Dendritic cell treated with granulocyte-macrophage colony-stimulating factor and Interleukin-4, amounts not matched to agents 40 ng/mL and 50 ng/mL, for 4 days (primary cell): ENCODE measurements at regions not wholly inside any gene's neighbourhood (a gene's known extent, or its start where the extent isn't known, plus 50 kb on each side); places are given as distances from the start of the nearest gene placed in this dataset.
"Not testable (repeated sequence)": the region's sequence is repeated elsewhere in the genome, so short reads cannot be mapped to it uniquely, and the experiment has no call there.

Source experiments
- H3K27ac Mint-ChIP-seq: one replicate; pipeline ENCODE4 v1.8.0; 2022; ENCODE audit warnings: mild to moderate bottlenecking, mixed read lengths
- H3K27me3 Mint-ChIP-seq: one replicate; pipeline ENCODE4 v1.8.0; 2022; ENCODE audit warnings: mild to moderate bottlenecking, mixed read lengths
- H3K36me3 Mint-ChIP-seq: one replicate; pipeline ENCODE4 v1.8.0; 2022; ENCODE audit warnings: low read depth, mixed read lengths
- H3K4me1 Mint-ChIP-seq: one replicate; pipeline ENCODE4 v1.8.0; 2022; ENCODE audit warnings: low read depth, mixed read lengths
- H3K4me3 Mint-ChIP-seq: one replicate; pipeline ENCODE4 v1.8.0; 2022; ENCODE audit warnings: mild to moderate bottlenecking, moderate library complexity, mixed read lengths
- H3K9me3 Mint-ChIP-seq: one replicate; pipeline ENCODE4 v1.8.0; 2022; ENCODE audit warnings: mixed read lengths
- intact Hi-C: fragments of 100-400 bp; cut with micrococcal nuclease; formaldehyde crosslinking; loops from one replicate; pipeline ENCODE4 v1.15.0; 2022

DNA sequence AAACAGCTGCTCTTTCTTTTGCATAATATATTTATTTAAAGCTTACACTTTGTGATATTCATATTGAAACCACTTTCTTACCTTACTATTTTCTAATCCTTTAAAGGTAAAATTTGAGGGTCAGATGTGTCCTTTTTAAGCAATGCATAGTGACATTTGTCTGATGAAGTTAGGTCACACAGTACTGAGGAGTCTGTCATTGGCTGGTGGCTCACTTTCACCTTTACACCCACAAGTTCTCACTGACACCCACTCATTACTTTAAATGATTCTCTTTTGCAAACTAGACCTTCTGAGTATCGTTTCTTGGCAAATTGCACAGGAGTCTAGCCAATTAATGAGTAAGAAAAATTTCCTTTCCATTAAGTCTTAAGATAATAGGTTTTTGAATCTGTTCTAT lies 758.3 kb upstream of the ARPP21 start:
- no peak overlapping the region for H3K4me3 Mint-ChIP-seq
- H3K4me1 Mint-ChIP-seq: no peaks in the 10 kb centered on the region

GRCh38 chr3:34882764-34883163 lies 756.6 kb upstream of the ARPP21 start:
- intact Hi-C loops: no loop called here
- H3K27ac Mint-ChIP-seq: no peak overlapping the region
- no peaks in the 10 kb centered on the region for H3K27me3 Mint-ChIP-seq
- H3K4me3 Mint-ChIP-seq: no peak overlapping the region
- H3K36me3 Mint-ChIP-seq: no peaks in the 10 kb centered on the region
- H3K4me1 Mint-ChIP-seq: no peaks in the 10 kb centered on the region
- H3K9me3 Mint-ChIP-seq: peaks cover 14% of the 10 kb centered on the region

More for the DNA sequence above, 758.3 kb upstream of the ARPP21 start:
- Mint-ChIP-seq H3K27me3 (no peaks in the 10 kb centered on the region), H3K36me3 (no peaks in the 10 kb centered on the region), H3K27ac (no peak overlapping the region), H3K9me3 (no peaks in the 10 kb centered on the region)
- intact Hi-C loops: no loop called here

DNA sequence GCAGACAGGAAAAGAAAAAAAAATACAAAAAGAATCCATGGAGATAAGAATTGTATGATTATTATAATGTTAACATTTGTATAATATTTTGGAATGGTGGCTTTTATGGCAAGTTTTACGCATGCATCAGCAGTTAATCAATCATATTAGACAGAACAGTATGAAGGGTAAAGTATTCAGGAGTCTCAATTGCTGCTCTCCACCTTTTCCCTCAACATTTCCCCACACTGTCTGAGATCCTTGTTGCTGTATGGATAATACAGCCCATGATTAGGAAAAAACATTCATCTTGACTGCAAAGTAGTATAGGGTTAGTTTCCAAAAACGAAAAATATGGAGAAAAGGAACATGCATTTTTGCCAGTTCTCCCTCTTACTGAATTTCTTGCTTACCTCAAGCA lies 755.3 kb upstream of the ARPP21 start:
- H3K4me1 Mint-ChIP-seq: no peaks in the 10 kb centered on the region
- no peaks in the 10 kb centered on the region for H3K27me3 Mint-ChIP-seq
- intact Hi-C loops: no loop called here
- no peak overlapping the region for H3K27ac Mint-ChIP-seq
- peaks cover 15% of the 10 kb centered on the region for H3K9me3 Mint-ChIP-seq
- H3K36me3 Mint-ChIP-seq: no peaks in the 10 kb centered on the region
- no peak overlapping the region for H3K4me3 Mint-ChIP-seq

- no peak overlapping the region for H3K27ac Mint-ChIP-seq
- intact Hi-C loops: no loop called here
- peaks cover 17% of the 10 kb centered on the region for H3K9me3 Mint-ChIP-seq
- no peak overlapping the region for H3K4me3 Mint-ChIP-seq
- H3K36me3 Mint-ChIP-seq: no peaks in the 10 kb centered on the region
- H3K27me3 Mint-ChIP-seq: no peaks in the 10 kb centered on the region
- no peaks in the 10 kb centered on the region for H3K4me1 Mint-ChIP-seq
Observed at GRCh38 chr3:34886443-34886842, 752.9 kb upstream of the ARPP21 start.

GRCh38 chr3:34889641-34890040 lies 749.7 kb upstream of the ARPP21 start:
- Mint-ChIP-seq H3K4me3 (no peak overlapping the region), H3K36me3 (no peaks in the 10 kb centered on the region), H3K27me3 (no peaks in the 10 kb centered on the region), H3K9me3 (peaks cover 25% of the 10 kb centered on the region), H3K27ac (no peak overlapping the region), H3K4me1 (no peaks in the 10 kb centered on the region)
- intact Hi-C loops: no loop called here

DNA sequence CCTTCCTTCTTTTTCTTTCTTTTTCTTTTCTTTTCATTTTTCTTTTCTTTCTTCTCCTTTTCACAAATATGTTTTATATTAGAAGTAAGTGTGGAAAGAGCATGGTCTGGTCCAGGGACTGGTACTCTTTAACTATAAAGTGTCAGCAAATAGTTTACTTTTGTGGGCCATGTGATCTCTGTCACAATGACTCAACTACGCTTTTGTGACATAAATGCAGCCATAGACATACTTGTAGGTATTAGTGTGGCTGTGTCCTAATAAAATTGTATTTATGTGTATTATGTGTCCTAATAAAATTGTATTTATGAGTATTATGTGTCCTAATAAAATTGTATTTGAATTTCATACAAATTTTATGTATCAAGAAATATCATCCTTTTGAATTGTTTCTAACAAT lies 749.1 kb upstream of the ARPP21 start:
- H3K36me3 Mint-ChIP-seq: no peaks in the 10 kb centered on the region
- no peak overlapping the region for H3K27ac Mint-ChIP-seq
- intact Hi-C loops: no loop called here
- H3K9me3 Mint-ChIP-seq: peaks cover 31% of the 10 kb centered on the region
- no peak overlapping the region for H3K4me3 Mint-ChIP-seq
- H3K4me1 Mint-ChIP-seq: no peaks in the 10 kb centered on the region
- H3K27me3 Mint-ChIP-seq: no peaks in the 10 kb centered on the region

DNA sequence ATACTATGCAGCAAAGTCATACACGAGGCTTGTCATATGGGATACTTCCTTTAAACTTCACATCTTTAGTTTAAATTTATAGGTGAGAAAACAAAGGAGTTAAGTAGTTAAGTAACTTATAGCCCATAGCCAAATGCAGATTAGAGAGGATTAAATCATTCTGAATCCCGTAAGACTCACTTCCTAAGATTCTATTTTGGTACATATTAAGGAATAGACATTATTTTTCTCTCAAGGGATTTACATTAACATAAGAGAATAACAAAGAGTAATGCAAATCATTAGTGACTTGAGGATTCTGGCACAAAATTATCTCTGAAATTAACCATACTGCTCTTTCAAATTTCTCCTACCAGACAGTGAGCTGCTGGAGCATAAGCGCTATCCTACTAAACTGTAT lies 747.4 kb upstream of the ARPP21 start:
- no peaks in the 10 kb centered on the region for H3K4me1 Mint-ChIP-seq
- H3K27ac Mint-ChIP-seq: no peak overlapping the region

DNA sequence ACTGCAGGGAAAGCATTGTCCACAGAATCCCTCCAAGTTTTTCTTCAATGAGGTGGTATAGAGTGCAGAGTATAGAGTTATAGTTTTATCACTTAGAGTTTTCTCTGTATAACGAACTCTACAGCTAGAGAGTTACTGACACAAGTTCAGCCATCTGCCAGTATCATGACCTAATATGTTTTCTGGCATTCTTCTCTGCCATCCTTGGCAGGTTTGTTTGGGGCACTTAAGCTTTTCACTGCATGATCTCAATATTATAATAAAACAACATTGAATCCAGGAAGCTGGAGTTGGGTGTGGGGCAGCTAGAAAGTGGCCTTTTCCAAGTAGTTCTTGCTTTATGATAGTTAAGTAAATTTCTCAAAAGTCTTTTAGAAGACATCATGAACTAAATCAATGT lies 743.5 kb upstream of the ARPP21 start:
- no peaks in the 10 kb centered on the region for H3K36me3 Mint-ChIP-seq
- intact Hi-C loops: no loop called here
- no peaks in the 10 kb centered on the region for H3K27me3 Mint-ChIP-seq
- H3K9me3 Mint-ChIP-seq: peaks cover 27% of the 10 kb centered on the region
- H3K4me1 Mint-ChIP-seq: no peaks in the 10 kb centered on the region
- H3K4me3 Mint-ChIP-seq: no peak overlapping the region
- H3K27ac Mint-ChIP-seq: no peak overlapping the region

More for the DNA sequence above, 747.4 kb upstream of the ARPP21 start:
- intact Hi-C loops: no loop called here
- H3K36me3 Mint-ChIP-seq: no peaks in the 10 kb centered on the region
- peaks cover 36% of the 10 kb centered on the region for H3K9me3 Mint-ChIP-seq
- H3K4me3 Mint-ChIP-seq: no peak overlapping the region
- H3K27me3 Mint-ChIP-seq: no peaks in the 10 kb centered on the region

- peaks cover 41% of the 10 kb centered on the region for H3K9me3 Mint-ChIP-seq
- intact Hi-C loops, H3K27me3 Mint-ChIP-seq, H3K4me3 Mint-ChIP-seq, H3K36me3 Mint-ChIP-seq, H3K27ac Mint-ChIP-seq, H3K4me1 Mint-ChIP-seq: not testable (repeated sequence)
Observed at GRCh38 chr3:34909679-34910078, 729.6 kb upstream of the ARPP21 start.

GRCh38 chr3:34919025-34919424 lies 720.3 kb upstream of the ARPP21 start:
- no peak overlapping the region for H3K27ac Mint-ChIP-seq
- intact Hi-C loops: no loop called here
- H3K36me3 Mint-ChIP-seq: no peaks in the 10 kb centered on the region
- H3K9me3 Mint-ChIP-seq: peaks cover 7% of the 10 kb centered on the region
- H3K4me3 Mint-ChIP-seq: no peak overlapping the region
- no peaks in the 10 kb centered on the region for H3K27me3 Mint-ChIP-seq
- no peaks in the 10 kb centered on the region for H3K4me1 Mint-ChIP-seq

DNA sequence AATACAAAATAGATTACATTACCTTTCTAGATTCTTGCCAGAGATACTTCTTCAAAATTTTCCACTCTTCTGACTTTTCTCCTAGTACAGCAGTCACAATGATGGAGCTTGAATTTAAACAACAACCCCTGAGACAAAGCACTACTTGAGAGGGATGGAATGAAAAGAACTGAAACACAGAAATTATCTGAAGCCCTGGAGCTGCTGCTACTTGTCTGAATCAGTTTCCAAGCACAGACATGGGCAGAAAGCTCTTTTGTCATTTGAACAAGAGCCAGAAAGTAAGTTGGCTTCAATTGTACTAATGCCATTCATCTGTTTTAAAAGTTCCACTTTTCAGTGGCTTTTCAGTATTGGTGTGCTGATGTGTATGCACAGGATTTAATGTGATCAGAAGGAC lies 718.5 kb upstream of the ARPP21 start:
- H3K4me3 Mint-ChIP-seq: no peak overlapping the region
- intact Hi-C loops: no loop called here
- H3K4me1 Mint-ChIP-seq: no peaks in the 10 kb centered on the region
- no peaks in the 10 kb centered on the region for H3K27me3 Mint-ChIP-seq
- peaks cover 11% of the 10 kb centered on the region for H3K9me3 Mint-ChIP-seq
- no peak overlapping the region for H3K27ac Mint-ChIP-seq
- no peaks in the 10 kb centered on the region for H3K36me3 Mint-ChIP-seq

DNA sequence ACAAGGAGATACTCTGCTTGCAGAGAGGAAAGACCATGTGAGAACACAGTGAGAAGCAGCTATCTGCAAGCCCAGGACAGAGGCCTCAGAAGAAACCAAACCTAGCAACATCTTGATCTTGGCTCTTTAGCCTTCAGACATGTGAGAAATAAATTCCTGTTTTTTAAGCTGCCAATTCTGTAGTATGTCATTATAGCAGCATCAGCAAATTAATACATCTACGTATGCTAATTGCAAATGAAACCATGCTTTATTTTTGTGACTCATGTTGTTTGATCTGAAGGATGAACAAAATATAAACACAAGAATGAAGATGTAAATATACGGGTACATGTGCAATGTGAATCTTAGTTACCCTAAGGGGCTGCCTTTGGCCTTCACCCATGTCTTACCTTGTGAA lies 714.4 kb upstream of the ARPP21 start:
- no peaks in the 10 kb centered on the region for H3K36me3 Mint-ChIP-seq
- H3K27ac Mint-ChIP-seq: no peak overlapping the region
- H3K27me3 Mint-ChIP-seq: no peaks in the 10 kb centered on the region
- peaks cover 14% of the 10 kb centered on the region for H3K9me3 Mint-ChIP-seq
- no peaks in the 10 kb centered on the region for H3K4me1 Mint-ChIP-seq
- H3K4me3 Mint-ChIP-seq: no peak overlapping the region
- intact Hi-C loops: no loop called here

DNA sequence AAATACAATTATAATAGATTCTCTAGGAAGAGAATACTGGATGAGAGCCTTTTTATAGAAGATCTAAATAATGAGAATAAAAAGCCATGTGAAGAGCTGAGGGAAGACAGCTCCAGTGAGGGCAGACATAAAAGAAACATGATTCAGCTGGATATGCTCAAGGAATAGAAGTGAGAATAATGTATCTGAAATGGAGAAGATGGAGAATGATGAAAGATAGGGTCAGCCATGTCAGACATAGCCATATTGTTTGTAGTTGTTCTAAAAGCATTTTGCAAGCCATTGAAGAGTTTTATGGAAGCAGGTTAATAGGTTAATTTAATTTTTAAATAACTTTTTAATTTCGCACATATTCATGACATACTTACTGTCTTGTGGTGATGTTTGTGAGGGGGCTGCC lies 713.5 kb upstream of the ARPP21 start:
- Mint-ChIP-seq H3K4me3 (no peak overlapping the region), H3K36me3 (no peaks in the 10 kb centered on the region), H3K4me1 (no peaks in the 10 kb centered on the region), H3K27me3 (no peaks in the 10 kb centered on the region), H3K27ac (no peak overlapping the region), H3K9me3 (peaks cover 21% of the 10 kb centered on the region)
- intact Hi-C loops: no loop called here

- peaks cover 48% of the 10 kb centered on the region for H3K9me3 Mint-ChIP-seq
- H3K36me3 Mint-ChIP-seq: no peaks in the 10 kb centered on the region
- intact Hi-C loops: no loop called here
- H3K4me1 Mint-ChIP-seq: no peaks in the 10 kb centered on the region
- no peak overlapping the region for H3K4me3 Mint-ChIP-seq
- no peaks in the 10 kb centered on the region for H3K27me3 Mint-ChIP-seq
- no peak overlapping the region for H3K27ac Mint-ChIP-seq
Observed at GRCh38 chr3:34929036-34929435, 710.3 kb upstream of the ARPP21 start.

DNA sequence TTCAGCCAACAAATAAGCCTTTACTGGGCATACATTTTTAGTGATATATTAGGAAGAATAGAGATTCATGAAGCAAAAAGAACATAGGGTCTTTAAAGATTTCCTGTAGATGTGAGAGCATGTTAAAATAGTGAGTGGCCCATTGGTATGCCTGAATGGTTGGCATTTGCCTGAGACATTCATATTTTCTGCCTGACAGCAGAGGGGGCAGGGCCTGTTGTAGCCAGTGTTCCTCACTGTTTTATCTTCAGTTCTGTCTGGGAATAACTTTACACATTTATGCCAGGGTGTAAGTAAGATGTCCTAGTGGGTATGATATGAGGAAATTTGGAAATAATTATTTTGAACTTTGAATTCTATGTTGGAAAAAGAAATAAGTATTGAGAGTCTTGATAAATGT lies 704.7 kb upstream of the ARPP21 start:
- intact Hi-C loops: no loop called here
- H3K27me3 Mint-ChIP-seq: no peaks in the 10 kb centered on the region
- no peaks in the 10 kb centered on the region for H3K36me3 Mint-ChIP-seq
- H3K9me3 Mint-ChIP-seq: peaks cover 34% of the 10 kb centered on the region
- no peaks in the 10 kb centered on the region for H3K4me1 Mint-ChIP-seq
- H3K4me3 Mint-ChIP-seq: no peak overlapping the region
- H3K27ac Mint-ChIP-seq: no peak overlapping the region

- no peaks in the 10 kb centered on the region for H3K27me3 Mint-ChIP-seq
- H3K9me3 Mint-ChIP-seq: peaks cover 11% of the 10 kb centered on the region
- H3K36me3 Mint-ChIP-seq: no peaks in the 10 kb centered on the region
- H3K4me3 Mint-ChIP-seq: no peak overlapping the region
- H3K4me1 Mint-ChIP-seq: no peaks in the 10 kb centered on the region
- intact Hi-C loops: no loop called here
- H3K27ac Mint-ChIP-seq: no peak overlapping the region
Observed at GRCh38 chr3:34938784-34939183, 700.5 kb upstream of the ARPP21 start.
